ENCODE measurements at regions not wholly inside any gene's neighbourhood (a gene's known extent, or its start where the extent isn't known, plus 50 kb on each side); places are given as distances from the start of the nearest gene placed in this dataset.

GRCh38 chr16:82357237-82357636 lies 187.2 kb upstream of the MPHOSPH6 start:
- DNase-seq: no peak

- DNase-seq: no peak
Measured at GRCh38 chr16:82350560-82350959, 180.5 kb upstream of the MPHOSPH6 start.

- no peak for DNase-seq
Measured at GRCh38 chr16:82345318-82345717, 175.3 kb upstream of the MPHOSPH6 start.

- peak; percentile 27 to 35 for DNase-seq
Measured at GRCh38 chr16:82344157-82344556, 174.1 kb upstream of the MPHOSPH6 start.

GRCh38 chr16:82341146-82341669 lies 171.2 kb upstream of the MPHOSPH6 start:
- no peak for DNase-seq

GRCh38 chr16:82340531-82340930 lies 170.5 kb upstream of the MPHOSPH6 start:
- no peak for DNase-seq

- DNase-seq: no peak
Measured at GRCh38 chr16:82337355-82337754, 167.3 kb upstream of the MPHOSPH6 start.

- peak; percentile 58 to 61 for DNase-seq
Measured at GRCh38 chr16:82331974-82332750, 162.1 kb upstream of the MPHOSPH6 start.

- DNase-seq: peak; percentile 25 to 62
Measured at GRCh38 chr16:82331397-82331796, 161.4 kb upstream of the MPHOSPH6 start.

GRCh38 chr16:82329504-82330192 lies 159.6 kb upstream of the MPHOSPH6 start:
- peak; percentile 93 to 95 for DNase-seq

- DNase-seq: peak; percentile 17 to 31
Measured at GRCh38 chr16:82328881-82329469, 159.0 kb upstream of the MPHOSPH6 start.

GRCh38 chr16:82323171-82323570 lies 153.1 kb upstream of the MPHOSPH6 start:
- no peak for DNase-seq

GRCh38 chr16:82322177-82322576 lies 152.2 kb upstream of the MPHOSPH6 start:
- DNase-seq: no peak

- DNase-seq: no peak
Measured at GRCh38 chr16:82319038-82319437, 149.0 kb upstream of the MPHOSPH6 start.

- no peak for DNase-seq
Measured at GRCh38 chr16:82317411-82318167, 147.6 kb upstream of the MPHOSPH6 start.

- DNase-seq: no peak
Measured at GRCh38 chr16:82313754-82314153, 143.7 kb upstream of the MPHOSPH6 start.

GRCh38 chr16:82311528-82311927 lies 141.5 kb upstream of the MPHOSPH6 start:
- no peak for DNase-seq

- no peak for DNase-seq
Measured at GRCh38 chr16:82302042-82302727, 132.2 kb upstream of the MPHOSPH6 start.

- no peak for DNase-seq
Measured at GRCh38 chr16:82301146-82301755, 131.2 kb upstream of the MPHOSPH6 start.

- DNase-seq: no peak
Measured at GRCh38 chr16:82300374-82300951, 130.4 kb upstream of the MPHOSPH6 start.

GRCh38 chr16:82298472-82298871 lies 128.4 kb upstream of the MPHOSPH6 start:
- DNase-seq: no peak
